ENCODE measurements at regions not wholly inside any gene's neighbourhood (a gene's known extent, or its start where the extent isn't known, plus 50 kb on each side); places are given as distances from the start of the nearest gene placed in this dataset.

DNA sequence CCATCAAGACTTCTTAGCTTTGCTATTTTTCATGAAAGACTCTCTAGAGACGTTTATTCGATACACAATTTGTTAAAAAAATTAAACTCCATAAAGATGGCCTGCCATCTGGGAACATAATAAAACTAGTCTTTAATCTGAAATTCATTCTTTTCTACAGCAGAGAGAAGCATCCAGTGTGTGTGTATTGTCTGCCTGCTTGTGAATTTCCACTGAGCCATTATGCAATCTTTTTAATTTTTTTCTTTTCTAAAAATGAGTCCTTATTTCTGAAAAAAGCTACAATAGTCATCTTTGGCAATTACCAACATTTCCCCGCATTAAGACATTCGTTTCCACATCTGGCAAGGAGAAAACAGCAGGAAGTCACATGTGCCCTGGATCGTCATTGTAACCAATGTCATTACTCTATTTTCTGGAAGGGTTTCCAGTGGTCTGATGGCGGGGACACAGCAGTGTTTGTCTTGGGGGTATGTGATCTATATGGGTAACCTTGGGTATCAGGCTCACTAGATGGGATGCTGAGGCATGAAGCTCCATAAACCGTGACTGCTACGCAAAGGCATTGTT is 263.1 kb downstream of the MSX2 start:
- H3K36me3 ChIP-seq (ENCODE audit: control insufficient read depth, insufficient read depth, low read length): no peaks in the 10 kb centered on the region
- H2AK5ac ChIP-seq (ENCODE audit: low read depth, low read length): no peak overlapping the region
- ChIA-PET CTCF (no interaction called here), POLR2A (ENCODE audit: unreplicated experiment) (no interaction called here)
- no peak overlapping the region for H2AK9ac ChIP-seq (replicated peaks; ENCODE audit: low read depth, low read length, poor library complexity)
- H4K20me1 ChIP-seq (ENCODE audit: insufficient read depth, low read length): no peaks in the 10 kb centered on the region
- H2BK15ac ChIP-seq (ENCODE audit: low read depth, low read length): no peak overlapping the region
- no peaks in the 10 kb centered on the region for H3K9me1 ChIP-seq (ENCODE audit: insufficient read depth, low read length)
- no peak for TF ChIP-seq RFX5 (IDR thresholded peaks at IDR 0.05; ENCODE audit: low read depth, low read length)
- TF ChIP-seq CHD1 (IDR thresholded peaks at IDR 0.05; ENCODE audit: low read depth, low read length): no peak
- no peak for TF ChIP-seq POLR2A (IDR thresholded peaks at IDR 0.05; ENCODE audit: low read depth, low read length)
- TF ChIP-seq MAFK (IDR thresholded peaks at IDR 0.05; ENCODE audit: low read depth, low read length): no peak
- TF ChIP-seq RCOR1 (IDR thresholded peaks at IDR 0.05; ENCODE audit: insufficient replicate concordance, low read length): no peak
- no peak for TF ChIP-seq BHLHE40 (IDR thresholded peaks at IDR 0.05; ENCODE audit: low read depth, low read length)
- no peak for TF ChIP-seq CEBPB (IDR thresholded peaks at IDR 0.05; ENCODE audit: low read depth, low read length)
- TF ChIP-seq MAZ (IDR thresholded peaks at IDR 0.05; ENCODE audit: borderline replicate concordance, low read depth, low read length): no peak
- TF ChIP-seq RAD21 (IDR thresholded peaks at IDR 0.05; ENCODE audit: low read length): no peak
- no peak for TF ChIP-seq SMC3 (IDR thresholded peaks at IDR 0.05; ENCODE audit: low read depth, low read length)
- no peak overlapping the region for H2AFZ ChIP-seq (replicated peaks; ENCODE audit: low read length, poor library complexity)
- 20% methylated on average over 1 of the region's 8 CpGs; no CpG with 5 or more reads in 1 of the 2 experiments for WGBS, 2 experiments (ENCODE audit: extremely low coverage in 2 of 2, insufficient read length in 1 of 2)
- intact Hi-C loops (cut with micrococcal nuclease): no loop called here
- in situ Hi-C loops (cut with MboI; ENCODE audit: low sequenced_read_pairs): no loop called here
- no TSS peak for BruUV-seq (replicated peaks)
- no peak overlapping the region for H3K4me3 ChIP-seq (ENCODE audit: insufficient read depth, low read depth, low read length)
- no peak overlapping the region for H2BK120ac ChIP-seq (ENCODE audit: low read depth, low read length)
- H2BK20ac ChIP-seq (ENCODE audit: low read depth, low read length): no peak overlapping the region
- no peaks in the 10 kb centered on the region for H3K4me1 ChIP-seq (ENCODE audit: control insufficient read depth, insufficient read depth, low read length)
- no peak overlapping the region for H3K14ac ChIP-seq (replicated peaks; ENCODE audit: low read depth, low read length)
- no peak overlapping the region for H3K23ac ChIP-seq (ENCODE audit: low read depth, low read length)
- no peak for DNase-seq
- 0 out of 2 replicates have a peak, but pooled peaks cover 3% of the 10 kb centered on the region for H3K9me3 ChIP-seq (ENCODE audit: control insufficient read depth, insufficient read depth, low read length)
- H3K18ac ChIP-seq (ENCODE audit: low read depth, low read length): no peak overlapping the region
- no peak overlapping the region for H3K27ac ChIP-seq (ENCODE audit: insufficient read depth, low read length)
- dilution Hi-C loops (cut with HindIII; ENCODE audit: low sequenced_read_pairs, unreplicated experiment): no loop called here
- no peak overlapping the region for H4K8ac ChIP-seq (ENCODE audit: low read depth in 2 of 2, low read length in 2 of 2)
- no peak overlapping the region for H4K5ac ChIP-seq (ENCODE audit: low read depth, low read length)
- no peak for ATAC-seq (ENCODE audit: low read depth)
- no peak overlapping the region for H4K91ac ChIP-seq (ENCODE audit: insufficient read depth, low read depth, low read length)
- H3K79me1 ChIP-seq (ENCODE audit: low read depth in 1 of 2, low read length in 2 of 2): no peaks in the 10 kb centered on the region
- no peaks in the 10 kb centered on the region for H3K27me3 ChIP-seq (ENCODE audit: control insufficient read depth, insufficient read depth, low read length)
- no peak overlapping the region for H3K4me2 ChIP-seq (ENCODE audit: low read depth, low read length)
- no peak overlapping the region for H3K4ac ChIP-seq (ENCODE audit: low read depth, low read length)
- H3K9ac ChIP-seq (ENCODE audit: low read depth, low read length): no peak overlapping the region
- no peak overlapping the region for H2BK5ac ChIP-seq (ENCODE audit: low read depth, low read length, poor library complexity, severe bottlenecking)
- H3K56ac ChIP-seq (ENCODE audit: extremely low read depth, insufficient read depth, low read length): no peak overlapping the region
